AG04450 (cell line): ENCODE measurements at regions not wholly inside any gene's neighbourhood (a gene's known extent, or its start where the extent isn't known, plus 50 kb on each side); places are given as distances from the start of the nearest gene placed in this dataset.

Experiments
- CTCF ChIA-PET: fragments of 300-600, 350-600 bp; formaldehyde crosslinking; extraction: SDS; loops from one replicate; lab custom pipeline; 2022; ENCODE audit warnings: antibody characterized with exemption, inconsistent platforms; lab: Charles Lee
- POLR2A ChIA-PET: fragments of 350-600 bp; formaldehyde crosslinking; extraction: SDS; loops from one replicate; lab custom pipeline; 2021; ENCODE audit warnings: antibody characterized with exemption, inconsistent platforms; lab: Yijun Ruan, JAX
- DNase-seq: peaks from one replicate; pipeline ENCODE4 v3.0.0-alpha.2; 2011; ENCODE audit warnings: low read depth, low spot score
- H3K27ac ChIP-seq: one replicate; pipeline ENCODE4 v1.5.1; 2012; ENCODE audit warnings: low read depth, low read length, control low read depth
- H3K27me3 ChIP-seq: one replicate; pipeline ENCODE4 v1.6.0; 2012; ENCODE audit warnings: low read length; ENCODE audit not compliant: control insufficient read depth, insufficient read depth
- H3K4me3 ChIP-seq: 2 replicates; pipeline ENCODE4 v1.5.1; 2011; ENCODE audit warnings: mild to moderate bottlenecking, low read depth, low read length, control low read depth
- H3K9me3 ChIP-seq: 2 replicates; pipeline ENCODE4 v1.5.1; 2012; ENCODE audit warnings: low read length; ENCODE audit not compliant: control insufficient read depth, insufficient read depth
- CTCF ChIP-seq: IDR thresholded peaks from 2 replicates; pipeline ENCODE4 v1.5.1; 2011; ENCODE audit warnings: low read depth, low read length, control low read depth, inconsistent platforms

- H3K27me3 ChIP-seq: peaks cover 32% of the 10 kb centered on the region
- DNase-seq: no peak
- CTCF ChIA-PET: interaction anchor here (1.0 kb wide), 1 partner anchor 9 kb away, joined by 3 read pairs; no protein-coding TSS in a partner anchor
- H3K27ac ChIP-seq: no peak overlapping the region
- POLR2A ChIA-PET: interaction anchor here (1.2 kb wide), 1 partner anchor 96 kb away, joined by 9 read pairs; no protein-coding TSS in a partner anchor
- H3K4me3 ChIP-seq: no peak overlapping the region
- peaks cover 19% of the 10 kb centered on the region; the same call in 1 of the 2 replicates for H3K9me3 ChIP-seq
- TF ChIP-seq CTCF: no peak
Observed at GRCh38 chr13:110811008-110811720, 97.7 kb downstream of the ING1 start.

GRCh38 chr13:110811771-110812120, 98.2 kb downstream of the ING1 start:
- POLR2A ChIA-PET: interaction anchor here (1.2 kb wide), 1 partner anchor 97 kb away, joined by 9 read pairs; no protein-coding TSS in a partner anchor
- CTCF ChIA-PET: interaction anchor here (1.0 kb wide), 2 partner anchors 8 to 167 kb away, joined by 3 to 4 read pairs; no protein-coding TSS in a partner anchor
- Histone ChIP-seq H3K27ac (no peak overlapping the region), H3K4me3 (no peak overlapping the region), H3K27me3 (peaks cover 32% of the 10 kb centered on the region), H3K9me3 (peaks cover 19% of the 10 kb centered on the region; the same call in 1 of the 2 replicates)
- no peak for TF ChIP-seq CTCF
- DNase-seq: no peak

GRCh38 chr13:110812121-110812868, 98.8 kb downstream of the ING1 start:
- Histone ChIP-seq H3K4me3 (peak overlapping the region; percentile 47), H3K27ac (no peak overlapping the region), H3K9me3 (peaks cover 19% of the 10 kb centered on the region; the same call in 1 of the 2 replicates), H3K27me3 (peaks cover 32% of the 10 kb centered on the region)
- POLR2A ChIA-PET: interaction anchor here (1.2 kb wide), 1 partner anchor 97 kb away, joined by 9 read pairs; no protein-coding TSS in a partner anchor
- no peak for DNase-seq
- TF ChIP-seq CTCF: peak; percentile 35
- CTCF ChIA-PET: interaction anchor here (1.0 kb wide), 1 partner anchor 167 kb away, joined by 4 read pairs; no protein-coding TSS in a partner anchor

- peaks cover 19% of the 10 kb centered on the region; the same call in 1 of the 2 replicates for H3K9me3 ChIP-seq
- TF ChIP-seq CTCF: no peak
- CTCF ChIA-PET: no interaction called here
- no peak overlapping the region for H3K27ac ChIP-seq
- H3K27me3 ChIP-seq: peaks cover 34% of the 10 kb centered on the region
- no peak for DNase-seq
- POLR2A ChIA-PET: no interaction called here
- H3K4me3 ChIP-seq: peak overlapping the region; percentile 47
Observed at GRCh38 chr13:110812869-110813645, 99.6 kb downstream of the ING1 start.
